GM12892 (cell line): ENCODE measurements at regions not wholly inside any gene's neighbourhood (a gene's known extent, or its start where the extent isn't known, plus 50 kb on each side); places are given as distances from the start of the nearest gene placed in this dataset.
"Not testable (repeated sequence)": the region's sequence is repeated elsewhere in the genome, so short reads cannot be mapped to it uniquely, and the experiment has no call there.

ENCODE experiments used
- DNase-seq: peaks from one replicate; pipeline ENCODE4 v3.0.0; 2011; ENCODE audit not compliant: insufficient read length
- FAIRE-seq: peaks from 2 replicates; lab custom pipeline; 2011; peaks lifted over from hg19 to GRCh38; lab: Jason Lieb, UNC
- POLR2A ChIP-seq: IDR thresholded peaks from 2 replicates; pipeline ENCODE4 v1.6.1; 2011; ENCODE audit warnings: low read depth, low read length, control low read depth
- POLR2AphosphoS5 ChIP-seq: IDR thresholded peaks from 2 replicates; pipeline ENCODE4 v1.6.1; 2011; ENCODE audit warnings: low read depth, low read length, control low read depth
- TAF1 ChIP-seq: IDR thresholded peaks from 2 replicates; pipeline ENCODE4 v1.6.1; 2011; ENCODE audit warnings: low read depth, mild to moderate bottlenecking, control low read depth, low read length, borderline replicate concordance

DNA sequence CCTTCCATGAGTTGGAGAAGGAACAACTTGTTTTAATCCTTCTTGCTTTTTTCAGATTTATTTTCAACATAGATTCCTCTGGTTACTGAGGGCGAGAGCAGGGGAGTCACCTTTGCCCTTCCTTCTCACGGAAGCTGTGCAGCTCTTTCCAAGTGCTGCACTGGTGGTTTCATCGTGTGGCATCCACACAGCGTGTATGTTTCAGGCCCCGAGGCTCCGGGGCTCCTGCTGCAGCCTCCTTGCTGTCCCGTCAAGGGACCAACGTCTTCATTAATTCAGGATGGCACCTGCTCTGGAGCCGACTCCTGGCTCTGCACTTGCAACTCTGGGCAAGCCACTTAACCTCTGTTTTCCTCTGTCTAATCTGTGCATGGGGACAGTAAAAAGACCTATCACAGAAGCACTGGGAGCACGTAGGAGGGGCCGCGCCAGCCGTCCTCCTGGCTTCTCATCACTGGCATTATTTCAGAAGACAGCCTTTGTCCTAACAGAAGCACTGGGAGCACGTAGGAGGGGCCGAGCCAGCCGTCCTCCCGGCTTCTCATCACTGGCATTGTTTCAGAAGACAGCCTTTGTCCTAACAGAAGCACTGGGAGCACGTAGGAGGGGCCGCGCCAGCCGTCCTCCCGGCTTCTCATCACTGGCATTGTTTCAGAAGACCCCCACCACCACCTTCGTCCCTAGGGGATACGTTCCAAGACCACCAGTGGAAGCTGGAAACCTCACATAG, 117.8 kb upstream of the NKX1-1 start:
- FAIRE-seq = peak; percentile 72
- TF ChIP-seq POLR2AphosphoS5 = no peak
- TF ChIP-seq POLR2A = no peak
- no peak for TF ChIP-seq TAF1

DNA sequence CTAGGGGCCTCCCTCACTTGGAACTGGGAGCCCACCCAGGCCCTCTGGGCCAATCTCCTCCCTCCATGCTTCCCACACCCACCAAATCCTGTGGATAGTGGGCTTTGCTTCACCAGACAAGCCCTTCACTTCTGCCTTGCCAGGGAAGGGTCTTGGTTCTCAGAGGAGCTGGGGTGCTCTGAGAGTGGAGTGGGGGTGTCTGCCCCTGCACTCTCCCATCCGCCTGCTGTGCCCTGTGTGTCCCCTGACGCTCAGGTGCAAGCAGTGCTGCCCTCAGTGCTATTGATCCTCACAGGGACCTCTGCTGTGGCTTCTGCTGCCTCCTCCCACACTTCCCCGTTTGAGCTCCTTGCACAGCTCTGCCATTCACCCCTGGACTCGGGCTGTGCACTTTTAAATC, 117.3 kb upstream of the NKX1-1 start:
- no peak for FAIRE-seq

More for the DNA sequence above, 117.8 kb upstream of the NKX1-1 start:
- DNase-seq = no peak

DNA sequence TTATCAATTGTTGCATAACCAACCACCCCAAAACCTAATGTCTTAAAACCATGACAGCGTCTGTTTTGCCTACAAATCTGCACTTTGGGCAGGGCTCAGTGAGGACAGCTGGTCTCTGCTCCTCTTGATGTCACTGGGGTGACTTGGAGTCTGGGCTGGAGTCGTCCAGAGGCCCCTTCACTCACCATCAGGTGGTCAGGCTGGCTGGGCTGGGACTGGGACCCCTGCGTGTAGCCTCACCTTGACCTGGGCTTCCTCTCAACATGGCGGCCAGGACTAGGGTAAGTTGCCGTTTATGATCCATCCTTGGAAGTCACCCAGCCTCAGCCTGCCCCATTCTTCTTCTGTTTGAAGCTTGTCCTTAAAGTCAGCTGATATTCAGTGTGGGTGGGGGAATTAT, 116.8 kb upstream of the NKX1-1 start:
- TF ChIP-seq POLR2A (no peak), TAF1 (no peak), POLR2AphosphoS5 (no peak)
- no peak for FAIRE-seq

More for the DNA sequence above, 117.3 kb upstream of the NKX1-1 start:
- TF ChIP-seq POLR2A (no peak), TAF1 (no peak), POLR2AphosphoS5 (no peak)
- DNase-seq = no peak

DNA sequence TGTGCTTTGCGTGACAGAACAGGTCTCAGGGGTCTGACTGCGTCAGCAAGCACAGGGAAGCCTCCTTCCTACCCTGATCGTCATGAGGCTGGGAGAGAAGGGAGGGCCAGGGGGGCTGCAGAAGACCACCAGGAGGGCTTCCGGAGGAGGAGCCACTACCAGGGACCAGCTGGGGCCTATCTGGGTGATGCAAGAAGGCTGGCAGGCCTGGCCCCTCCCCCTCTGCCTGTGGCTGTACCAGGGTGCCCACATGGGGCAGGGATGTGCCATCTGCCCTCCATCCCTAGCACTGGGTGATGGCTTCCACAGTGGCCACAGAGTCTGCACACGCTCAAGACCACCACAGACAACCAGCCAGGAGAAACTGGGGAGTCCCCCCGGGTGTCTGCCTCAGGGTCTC, 116.4 kb upstream of the NKX1-1 start:
- TF ChIP-seq TAF1 (no peak), POLR2AphosphoS5 (no peak), POLR2A (no peak)
- DNase-seq = no peak
- no peak for FAIRE-seq

More for the DNA sequence above, 116.8 kb upstream of the NKX1-1 start:
- no peak for DNase-seq

DNA sequence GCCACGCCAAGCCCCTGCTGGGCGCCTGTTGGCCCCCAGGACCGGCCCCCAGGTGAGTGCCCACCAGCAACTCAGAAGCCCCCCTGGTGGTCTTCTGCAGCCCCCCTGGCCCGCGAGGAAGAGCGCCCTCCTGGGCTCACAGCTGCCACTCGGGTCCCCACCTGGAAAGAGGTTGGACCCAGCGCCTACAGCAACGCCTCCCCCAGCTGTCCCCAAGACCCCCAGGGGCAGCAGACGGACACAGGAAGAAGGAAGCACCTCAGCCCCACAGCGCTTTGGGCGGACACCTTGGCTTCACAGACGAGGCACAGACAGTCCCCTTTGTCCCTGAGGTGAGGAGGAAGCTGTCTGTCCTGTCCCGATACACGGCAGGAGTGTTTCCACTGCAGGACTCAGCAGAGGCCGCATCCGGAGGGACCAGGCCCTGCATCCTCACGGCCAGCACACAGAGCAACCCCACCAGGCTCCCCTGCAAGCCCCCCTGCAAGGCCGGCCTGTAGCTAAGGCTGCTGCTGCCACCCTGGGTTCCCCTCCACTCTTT, 115.6 kb upstream of the NKX1-1 start:
- no peak for FAIRE-seq
- TF ChIP-seq TAF1 (no peak), POLR2A (no peak), POLR2AphosphoS5 (no peak)
- no peak for DNase-seq

DNA sequence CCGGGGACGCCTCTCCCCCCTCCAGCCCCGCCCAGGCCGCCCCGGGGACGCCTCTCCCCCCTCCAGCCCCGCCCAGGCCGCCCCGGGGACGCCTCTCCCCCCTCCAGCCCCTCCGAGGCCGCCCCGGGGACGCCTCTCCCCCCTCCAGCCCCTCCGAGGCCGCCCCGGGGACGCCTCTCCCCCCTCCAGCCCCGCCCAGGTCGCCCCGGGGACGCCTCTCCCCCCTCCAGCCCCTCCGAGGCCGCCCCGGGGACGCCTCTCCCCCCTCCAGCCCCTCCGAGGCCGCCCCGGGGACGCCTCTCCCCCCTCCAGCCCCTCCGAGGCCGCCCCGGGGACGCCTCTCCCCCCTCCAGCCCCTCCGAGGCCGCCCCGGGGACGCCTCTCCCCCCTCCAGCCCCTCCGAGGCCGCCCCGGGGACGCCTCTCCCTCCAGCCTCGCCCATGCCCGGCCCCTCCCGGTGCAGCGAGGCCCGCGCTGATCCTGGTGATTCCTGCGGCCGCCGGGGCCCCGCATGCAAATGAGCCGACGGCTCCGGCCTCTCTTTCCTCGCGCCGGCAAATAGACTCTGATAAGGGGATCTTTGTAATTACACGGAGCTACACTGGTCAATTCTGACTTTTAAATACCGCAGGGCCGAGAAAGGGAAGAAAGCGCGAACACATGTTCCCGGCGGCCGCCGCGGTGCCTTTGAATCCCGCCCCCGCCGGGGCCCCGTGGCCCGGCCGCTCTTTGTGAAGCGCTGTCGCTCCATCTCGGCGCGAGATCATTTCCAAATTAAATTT, 114.7 kb upstream of the NKX1-1 start:
- FAIRE-seq, DNase-seq: not testable (repeated sequence)

DNA sequence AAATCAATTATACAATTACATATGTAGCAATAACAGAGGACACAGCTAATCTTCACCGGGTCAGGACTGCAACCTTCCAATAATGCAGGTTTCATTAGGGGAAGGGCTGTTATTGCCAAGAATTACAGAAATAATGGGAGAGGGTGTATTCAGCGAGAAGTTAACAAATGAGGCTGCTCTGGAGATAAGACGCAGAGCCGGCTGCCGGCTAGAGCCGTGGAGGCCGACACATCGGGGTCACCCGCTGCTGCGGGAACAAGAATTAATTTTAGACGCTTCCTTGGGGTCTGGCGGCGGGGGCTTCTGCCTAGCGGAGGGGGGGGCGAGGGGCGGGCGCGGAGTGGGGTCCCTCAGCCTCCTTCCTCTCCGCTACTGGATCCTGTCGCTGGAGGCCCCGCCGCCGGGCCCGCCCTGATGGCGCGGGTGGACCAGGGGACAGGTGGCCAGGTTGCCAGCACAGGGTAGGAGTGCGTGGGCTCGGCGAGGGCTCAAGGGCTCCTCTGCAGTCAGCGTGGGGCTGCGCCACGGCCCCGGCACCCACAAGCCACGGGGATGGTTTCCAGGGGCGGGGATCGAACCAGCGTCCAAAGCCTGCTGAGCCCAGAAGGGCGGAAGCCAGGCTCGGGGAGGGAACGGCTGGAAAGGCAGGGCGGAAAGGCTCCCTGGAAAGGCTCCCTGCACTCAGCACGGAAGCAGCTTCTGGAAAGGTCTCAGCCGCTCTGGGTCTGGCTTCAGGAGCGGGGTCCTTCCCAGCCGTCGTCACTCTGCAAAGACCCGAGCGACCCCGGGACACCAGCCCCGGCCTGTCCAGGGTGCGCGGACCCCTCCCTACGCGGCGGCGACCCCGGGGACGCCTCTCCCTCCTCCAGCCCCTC, 113.8 kb upstream of the NKX1-1 start:
- no peak for DNase-seq
- FAIRE-seq = no peak
- TF ChIP-seq POLR2AphosphoS5 = no peak
- no peak for TF ChIP-seq POLR2A
- no peak for TF ChIP-seq TAF1

DNA sequence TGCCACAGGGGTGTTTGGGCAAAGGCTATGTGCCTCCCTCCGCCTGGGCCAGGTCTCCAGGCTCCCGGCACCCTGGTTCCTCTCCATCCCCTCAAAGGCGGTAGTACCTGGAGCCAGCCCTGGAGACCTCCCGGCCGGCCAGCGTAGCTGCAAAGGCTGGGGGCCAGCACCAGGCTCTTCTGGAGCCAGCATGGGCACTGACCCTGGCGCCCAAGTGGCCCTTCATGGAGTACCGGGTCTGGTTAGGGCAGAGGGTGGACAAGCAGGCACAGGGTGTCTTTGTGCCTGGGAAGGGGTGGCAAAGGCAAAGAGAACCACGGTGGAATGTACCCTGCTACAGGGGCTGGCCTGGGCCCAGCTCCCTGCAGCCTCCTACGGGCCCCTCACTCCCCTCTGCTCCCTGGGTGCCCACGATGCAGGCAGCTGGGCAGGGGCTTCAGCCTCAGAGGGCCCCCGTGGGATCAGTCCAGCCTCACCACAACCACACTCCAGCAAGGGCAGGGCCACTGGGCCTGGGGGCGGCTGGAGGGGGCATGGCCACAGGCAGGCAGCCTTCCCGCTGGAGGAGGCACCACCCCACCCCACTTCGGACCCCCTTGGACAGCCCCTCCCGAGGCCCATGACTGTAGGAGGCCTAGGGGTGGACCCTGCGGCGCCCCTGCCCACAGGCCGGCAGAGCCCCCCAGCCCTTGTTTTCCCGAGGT, 112.9 kb upstream of the NKX1-1 start:
- TF ChIP-seq TAF1 = no peak
- no peak for TF ChIP-seq POLR2A
- no peak for TF ChIP-seq POLR2AphosphoS5
- DNase-seq (no peak), FAIRE-seq (no peak)

DNA sequence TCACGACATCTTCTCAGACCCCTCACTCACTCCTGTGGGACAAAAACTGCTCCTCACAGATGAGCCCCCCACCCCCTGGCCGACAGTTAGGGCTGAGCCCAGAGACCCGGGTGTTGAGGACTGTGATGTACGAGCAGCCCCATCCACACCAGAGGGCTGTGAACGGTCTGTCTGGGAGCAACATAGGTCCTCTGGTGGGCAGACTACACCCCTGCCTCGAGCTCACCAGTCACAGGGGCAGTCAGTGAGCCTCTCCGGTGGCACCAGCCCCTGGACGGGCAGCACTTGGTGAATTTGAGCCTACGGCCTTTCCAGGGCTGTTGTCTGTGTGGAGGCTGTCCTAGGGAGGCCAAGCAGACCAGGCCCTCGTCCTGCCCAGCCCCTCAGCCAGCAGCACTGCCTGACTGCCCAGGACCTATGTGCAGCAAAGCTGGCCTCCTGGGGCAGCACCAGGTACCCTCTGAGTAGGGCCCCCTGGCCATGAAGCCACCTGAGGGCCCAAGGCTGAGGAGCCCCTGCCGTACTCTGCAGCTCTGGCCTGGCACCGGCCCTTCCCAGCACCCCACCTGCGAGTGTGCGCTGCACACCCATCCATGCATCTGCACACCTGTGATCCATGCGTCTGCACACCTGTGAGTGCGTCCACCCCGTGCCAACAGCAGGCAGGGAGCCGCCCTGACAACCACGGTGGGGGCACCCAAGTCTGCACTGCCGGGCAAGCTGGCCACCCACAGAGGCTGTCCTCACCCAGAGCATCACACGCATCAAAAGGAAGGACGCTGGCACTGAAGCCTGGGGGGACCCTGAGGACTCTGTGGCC, 111.6 kb upstream of the NKX1-1 start:
- no peak for FAIRE-seq
- TF ChIP-seq POLR2A = no peak
- TF ChIP-seq POLR2AphosphoS5 = no peak
- TF ChIP-seq TAF1 = no peak
- DNase-seq = no peak

DNA sequence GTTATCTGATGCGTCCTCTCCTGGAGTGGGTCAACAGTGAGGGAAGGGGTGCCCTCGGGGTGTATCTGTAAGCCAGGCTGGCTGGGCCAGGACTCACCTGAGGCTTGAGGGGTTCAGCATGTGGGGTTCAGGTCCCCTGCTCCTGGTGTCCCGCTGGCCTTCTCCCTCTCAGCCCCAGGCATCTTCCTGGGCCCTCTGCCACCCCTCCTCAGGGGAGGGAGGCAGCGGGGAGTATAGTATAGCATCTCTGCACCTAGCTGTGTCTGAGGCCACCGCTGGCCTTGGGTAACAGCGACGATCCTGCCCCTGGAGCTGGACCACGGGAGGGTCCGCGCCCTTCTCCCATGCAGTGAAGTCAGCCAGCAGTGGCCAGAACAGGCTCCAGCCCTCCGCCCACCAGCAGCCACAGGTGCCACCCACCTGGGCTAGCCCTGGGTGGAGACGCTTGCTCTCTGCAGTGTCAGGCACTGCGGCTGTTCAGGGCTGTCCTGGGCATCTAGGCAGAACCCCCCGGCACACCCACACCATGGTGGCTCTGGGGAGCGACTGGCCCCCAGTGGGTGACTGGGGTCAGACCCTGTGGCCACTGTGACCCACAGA, 110.7 kb upstream of the NKX1-1 start:
- DNase-seq (no peak), FAIRE-seq (no peak)
- TF ChIP-seq POLR2AphosphoS5 (no peak), POLR2A (no peak), TAF1 (no peak)
